GM18502 (cell line): ENCODE measurements at regions not wholly inside any gene's neighbourhood (a gene's known extent, or its start where the extent isn't known, plus 50 kb on each side); places are given as distances from the start of the nearest gene placed in this dataset.

Experiments used
- ATAC-seq: cut with Tn5 transposase; IDR thresholded peaks from one replicate; pipeline ENCODE4 v1.9.1; 2021; ENCODE audit warnings: mild to moderate bottlenecking; ENCODE audit not compliant: unreplicated experiment, poor library complexity

GRCh38 chr5:60226128-60226527 lies 332.6 kb upstream of the PDE4D start:
- no peak for ATAC-seq

- ATAC-seq: no peak
These were observed 329.8 kb upstream of the PDE4D start for GRCh38 chr5:60223342-60223741.

GRCh38 chr5:60219921-60220320 lies 326.4 kb upstream of the PDE4D start:
- no peak for ATAC-seq

DNA sequence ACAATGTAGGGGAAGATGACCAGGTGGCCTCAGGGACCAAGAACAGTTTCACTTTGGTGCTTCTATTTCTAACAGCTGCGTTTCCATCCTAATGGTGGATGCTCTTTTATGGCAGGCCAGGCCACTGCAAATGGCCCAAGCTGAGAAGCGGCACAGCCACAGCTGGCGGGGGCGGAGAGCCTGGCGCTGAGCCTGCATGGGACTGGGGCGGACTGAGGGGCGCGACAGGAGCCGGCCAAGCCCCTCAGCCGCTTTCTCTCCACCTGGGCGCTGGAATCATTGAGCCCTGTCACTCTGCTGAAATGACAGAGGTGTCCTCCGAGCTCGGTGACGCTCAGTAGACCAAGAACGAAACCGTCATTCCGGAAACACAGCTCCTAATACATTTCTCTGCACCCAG lies 317.3 kb upstream of the PDE4D start:
- ATAC-seq: peak; percentile 56

DNA sequence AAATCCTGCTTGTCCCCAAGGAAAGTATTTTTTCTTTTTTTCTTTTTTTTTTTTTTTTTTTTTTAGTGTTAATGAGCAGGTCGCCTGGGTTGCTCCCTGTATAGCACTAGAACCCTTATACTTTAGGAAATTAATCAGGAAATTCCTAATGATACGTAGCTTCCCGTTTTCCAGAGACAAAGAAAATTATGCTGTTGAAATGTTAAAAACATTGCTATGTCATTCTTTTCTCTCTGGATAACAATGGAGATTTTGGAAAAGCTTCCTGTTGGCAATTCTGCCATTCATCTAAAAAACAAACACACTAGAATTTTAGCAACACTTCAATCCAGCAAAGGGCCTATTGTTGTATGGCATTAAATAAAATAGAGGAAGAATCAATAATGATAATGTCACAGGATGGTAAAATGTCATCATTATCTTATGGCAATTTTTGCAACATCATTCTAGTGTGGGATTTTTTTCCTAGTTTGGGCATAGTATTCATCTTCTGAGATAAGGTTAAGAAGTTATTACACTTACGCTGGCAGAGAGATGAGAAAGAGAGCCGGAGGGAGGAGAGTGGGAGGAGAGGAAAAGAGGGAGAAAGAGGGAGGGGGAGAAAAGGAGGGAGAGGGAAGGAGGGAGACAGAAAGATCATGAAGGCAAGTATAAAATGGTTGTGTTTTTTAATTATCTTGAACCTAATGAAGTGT lies 315.8 kb upstream of the PDE4D start:
- no peak for ATAC-seq

- ATAC-seq: no peak
These were observed 315.2 kb upstream of the PDE4D start for GRCh38 chr5:60208716-60209115.

GRCh38 chr5:60207040-60207439 lies 313.5 kb upstream of the PDE4D start:
- peak; percentile 96 for ATAC-seq

- no peak for ATAC-seq
These were observed 312.7 kb upstream of the PDE4D start for GRCh38 chr5:60206234-60206633.

GRCh38 chr5:60205071-60205470 lies 311.5 kb upstream of the PDE4D start:
- ATAC-seq: no peak

DNA sequence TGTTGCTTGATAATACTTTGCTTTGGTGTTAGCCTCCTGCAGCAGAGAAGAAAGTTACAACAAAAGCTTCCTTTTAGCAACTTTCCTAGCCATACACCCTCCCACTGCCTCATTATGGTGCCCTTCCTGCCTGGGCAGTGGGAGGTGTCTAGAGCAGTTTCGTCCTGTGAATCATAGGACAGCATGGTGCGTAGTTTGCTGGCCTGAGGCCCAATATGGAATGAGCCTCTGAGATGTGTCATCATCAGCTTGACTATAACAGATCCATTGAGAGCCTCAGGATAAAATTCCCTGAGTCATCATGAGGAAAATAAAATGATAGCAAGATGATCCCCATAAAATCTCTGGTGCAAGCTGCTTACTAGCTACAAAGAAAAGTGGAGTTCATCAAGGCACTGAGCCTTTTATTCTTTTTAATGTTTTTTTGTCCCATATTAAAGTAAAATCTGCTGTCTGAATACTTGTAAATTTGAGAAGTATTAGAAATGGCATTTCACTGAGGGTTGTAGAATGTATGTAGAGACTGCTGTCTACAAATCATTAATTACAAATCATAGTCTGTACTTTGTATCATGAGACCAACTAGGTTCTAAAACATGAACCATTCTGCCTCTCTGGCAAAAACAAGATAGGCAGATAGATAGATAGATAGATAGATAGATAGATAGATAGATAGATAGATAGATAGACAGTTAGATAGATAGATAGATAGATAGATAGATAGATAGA lies 303.0 kb upstream of the PDE4D start:
- no peak for ATAC-seq

DNA sequence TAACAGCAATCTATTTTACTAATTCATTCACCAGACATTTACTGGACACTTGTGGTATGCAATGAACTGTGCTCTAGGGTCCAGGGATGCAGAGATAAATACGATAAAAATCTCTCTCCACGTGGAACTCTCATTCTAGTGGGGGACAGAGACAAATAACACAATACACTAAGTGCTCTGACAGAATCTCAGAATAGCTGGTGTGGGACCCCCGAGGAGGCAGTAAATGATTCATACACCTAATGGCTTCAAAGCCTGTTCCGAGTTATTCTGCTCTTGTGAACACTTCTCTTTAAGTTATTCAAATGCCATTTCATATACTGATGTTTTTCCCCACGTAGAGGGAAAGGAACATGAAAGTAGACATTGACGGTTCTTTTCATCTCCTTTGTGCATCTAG lies 302.0 kb upstream of the PDE4D start:
- no peak for ATAC-seq

GRCh38 chr5:60195083-60195482 lies 301.6 kb upstream of the PDE4D start:
- ATAC-seq: no peak

DNA sequence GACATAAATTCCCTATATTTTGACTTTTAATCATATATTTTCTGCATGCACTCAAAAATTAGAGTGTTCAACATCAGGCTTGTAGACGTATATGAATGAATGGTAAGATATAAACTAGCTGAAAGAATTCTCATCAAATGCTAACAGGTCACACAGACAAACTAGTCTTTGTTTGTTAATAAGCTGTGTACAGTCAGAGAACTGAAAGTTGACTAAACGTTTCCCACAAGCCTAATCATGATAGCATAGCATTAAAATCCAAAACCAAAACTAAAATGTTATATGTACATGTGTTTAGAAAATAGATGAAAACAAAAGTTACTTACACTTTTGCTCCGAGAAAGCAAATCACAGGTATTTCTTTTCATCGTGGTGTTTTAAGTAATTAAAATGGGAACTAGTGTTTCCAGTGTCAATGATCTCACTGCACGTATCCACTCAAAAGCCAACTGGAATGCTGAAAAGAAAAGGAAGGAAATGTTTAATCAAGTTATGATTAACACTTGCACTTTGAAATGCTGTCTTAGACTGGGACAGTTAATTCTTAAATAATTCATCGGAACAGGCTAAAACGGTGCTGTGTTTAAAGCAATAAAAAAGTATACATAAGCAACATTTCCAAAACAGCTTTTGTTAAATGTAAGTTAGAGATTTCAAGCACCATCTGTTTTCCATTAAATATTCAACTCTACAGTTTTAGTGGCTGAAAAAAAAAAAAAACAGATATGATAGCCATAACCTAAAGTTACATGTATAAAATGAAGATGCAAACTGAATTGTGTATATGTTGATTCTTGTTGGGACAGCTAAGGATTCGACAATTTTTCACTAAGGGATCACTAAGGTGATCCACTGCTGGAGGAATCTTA lies 291.9 kb upstream of the PDE4D start:
- ATAC-seq: no peak

DNA sequence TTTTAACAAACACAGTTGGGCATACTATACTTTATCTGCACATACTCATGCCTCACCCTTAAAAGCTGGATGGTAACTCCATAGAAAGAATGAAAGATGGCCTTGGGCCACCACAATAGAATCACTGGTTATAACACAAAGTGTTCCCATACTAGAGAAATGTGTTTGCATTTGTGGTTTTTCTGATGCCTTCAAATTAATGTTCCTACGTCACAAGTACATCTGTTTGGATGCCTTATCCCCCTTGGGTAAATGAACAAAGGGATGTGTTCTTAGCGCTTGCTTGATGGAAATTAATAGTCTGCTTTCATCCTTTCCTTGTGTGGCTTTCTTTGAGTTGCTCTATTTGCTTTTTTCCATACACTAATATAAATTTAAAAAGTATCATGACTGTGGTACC lies 291.1 kb upstream of the PDE4D start:
- ATAC-seq: no peak

DNA sequence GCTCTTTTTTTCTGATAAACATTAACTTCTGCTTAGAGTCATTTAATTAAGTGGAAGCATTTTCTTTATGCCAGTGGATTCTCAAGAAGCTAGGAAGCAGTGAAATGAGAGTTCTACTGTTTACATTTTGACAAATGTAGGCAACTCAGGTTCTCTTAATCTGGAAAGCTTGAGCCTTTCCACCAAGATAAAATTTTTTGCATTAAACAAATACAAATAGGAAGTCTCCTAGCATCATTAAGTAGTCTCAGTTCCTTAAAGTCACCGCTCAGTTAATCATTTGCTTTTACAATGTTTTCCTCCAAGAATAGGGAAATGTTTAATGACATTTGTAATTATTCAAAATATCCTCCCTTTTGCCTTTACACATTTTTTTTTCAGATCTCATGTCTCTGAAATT lies 290.4 kb upstream of the PDE4D start:
- ATAC-seq: no peak

DNA sequence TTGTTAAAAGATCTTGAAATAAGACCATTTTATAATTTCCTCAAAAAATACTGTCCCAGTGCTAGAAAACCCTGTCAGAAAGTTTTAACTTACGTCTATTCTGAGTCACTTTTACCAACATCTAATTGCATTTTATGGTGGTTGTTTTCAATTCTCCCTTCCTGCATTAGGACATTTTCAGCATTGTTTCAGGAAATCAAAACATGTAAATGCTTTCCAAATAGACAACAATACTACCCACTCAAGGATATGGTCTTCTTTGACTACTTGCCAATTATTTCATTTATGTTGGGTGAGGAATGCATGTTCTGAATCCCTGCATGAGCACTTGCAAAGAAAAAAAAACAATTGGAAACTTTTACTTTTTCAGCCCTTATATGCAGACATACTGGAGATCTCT lies 284.6 kb upstream of the PDE4D start:
- no peak for ATAC-seq

- ATAC-seq: no peak
These were observed 284.1 kb upstream of the PDE4D start for GRCh38 chr5:60177596-60177995.

DNA sequence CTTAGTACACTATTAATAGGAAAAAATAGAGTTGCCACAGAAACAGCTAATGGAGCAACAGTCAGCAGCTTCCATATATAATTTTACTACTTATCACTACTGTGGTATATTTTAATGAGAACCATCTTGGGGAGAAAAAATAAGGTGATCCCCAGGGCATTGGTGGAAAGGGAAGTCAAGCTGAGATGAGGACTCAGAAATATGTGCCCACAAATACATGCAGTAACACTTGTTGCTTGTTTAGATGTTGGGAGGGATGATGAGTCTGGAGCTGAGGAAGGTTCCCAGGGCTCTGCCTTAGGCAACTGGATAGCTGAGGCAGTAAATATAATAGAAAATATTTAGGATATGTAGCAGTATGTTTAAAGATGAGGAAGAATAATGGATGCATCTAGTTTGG lies 280.1 kb upstream of the PDE4D start:
- no peak for ATAC-seq

GRCh38 chr5:60163762-60164161 lies 270.2 kb upstream of the PDE4D start:
- no peak for ATAC-seq

GRCh38 chr5:60162441-60162840 lies 268.9 kb upstream of the PDE4D start:
- ATAC-seq: no peak

DNA sequence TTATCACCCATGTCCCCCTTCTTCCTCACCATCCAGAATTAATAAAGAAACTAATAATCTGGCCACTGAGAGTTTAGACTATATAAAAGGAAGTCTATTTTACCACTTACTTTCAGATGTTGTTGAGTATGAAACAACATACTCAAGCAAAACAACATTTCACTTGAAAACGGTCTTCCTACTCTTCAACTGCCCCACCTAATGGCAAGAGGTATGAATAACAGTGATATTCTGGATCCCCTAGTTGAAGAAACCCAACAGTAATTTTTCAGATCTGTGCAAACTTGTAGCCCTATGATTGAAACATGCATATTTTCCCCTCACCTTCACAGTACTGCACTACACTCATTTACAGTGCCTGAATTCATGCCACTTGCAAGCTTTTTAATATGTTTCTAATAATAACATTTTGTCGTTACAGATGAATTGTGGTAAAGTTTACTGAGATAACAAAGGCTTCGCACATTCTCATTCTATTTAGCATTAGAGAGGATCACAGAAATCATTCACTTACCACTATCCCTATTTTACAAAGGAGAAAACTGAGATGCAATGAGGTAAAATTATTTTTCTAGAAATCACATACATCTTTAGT lies 267.9 kb upstream of the PDE4D start:
- peak; percentile 87 for ATAC-seq
